NCI-H460 (cell line): ENCODE measurements at regions not wholly inside any gene's neighbourhood (a gene's known extent, or its start where the extent isn't known, plus 50 kb on each side); places are given as distances from the start of the nearest gene placed in this dataset.
A peak's percentile ranks its signal among the peaks of the same experiment; 100 is the strongest.
"Not testable (repeated sequence)": the region's sequence is repeated elsewhere in the genome, so short reads cannot be mapped to it uniquely, and the experiment has no call there.

Experiments used
- DNase-seq: peaks from one replicate; pipeline ENCODE4 v3.0.0-alpha.2; 2016; ENCODE audit warnings: low read depth; ENCODE audit errors: extremely low read depth

DNA sequence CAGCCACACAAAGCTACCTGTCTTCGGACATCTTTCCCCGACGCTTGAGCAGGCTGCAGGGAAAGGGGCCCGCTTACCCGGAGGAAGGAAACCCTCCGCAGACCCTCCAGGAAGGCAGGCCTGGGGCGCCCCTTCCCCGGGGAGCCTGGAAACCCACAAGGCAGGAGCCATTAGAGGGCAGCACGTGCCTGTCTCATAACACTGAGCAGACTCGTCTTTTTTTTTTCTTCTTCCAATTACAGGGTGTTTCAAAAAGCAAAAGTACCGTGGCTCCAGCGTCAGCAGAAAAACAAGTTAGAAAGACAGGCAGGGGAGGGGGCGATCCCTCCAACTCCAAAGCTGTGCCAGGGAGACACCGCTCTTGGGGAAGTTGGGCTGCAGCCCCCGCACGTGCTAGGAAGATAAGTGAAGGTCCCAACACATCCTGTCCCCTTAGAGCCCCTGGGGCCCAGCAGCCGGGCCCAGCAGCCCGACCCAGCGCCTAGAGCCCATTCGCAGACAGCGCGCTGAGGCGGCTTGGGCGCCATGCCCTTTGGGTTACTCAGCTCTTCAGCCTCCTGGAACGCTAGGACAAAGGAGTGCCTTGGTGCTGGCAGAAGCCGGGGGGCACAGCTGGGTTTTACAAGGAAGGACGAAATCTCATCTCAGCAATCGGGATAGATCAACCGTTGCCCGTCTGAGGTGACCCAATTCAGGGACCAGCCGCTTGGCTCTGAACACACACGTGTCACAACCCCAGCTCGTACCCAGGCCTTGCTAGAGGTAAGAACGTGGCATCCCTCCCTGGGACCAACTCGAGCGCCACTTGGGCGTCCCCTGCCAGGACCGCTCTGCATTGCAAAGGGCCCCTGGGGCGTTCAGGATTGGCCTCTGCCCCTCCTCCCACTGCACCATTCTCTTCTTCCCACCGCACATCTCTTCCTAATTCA is 136.3 kb downstream of the LY86 start:
- DNase-seq: peak; percentile 53

DNA sequence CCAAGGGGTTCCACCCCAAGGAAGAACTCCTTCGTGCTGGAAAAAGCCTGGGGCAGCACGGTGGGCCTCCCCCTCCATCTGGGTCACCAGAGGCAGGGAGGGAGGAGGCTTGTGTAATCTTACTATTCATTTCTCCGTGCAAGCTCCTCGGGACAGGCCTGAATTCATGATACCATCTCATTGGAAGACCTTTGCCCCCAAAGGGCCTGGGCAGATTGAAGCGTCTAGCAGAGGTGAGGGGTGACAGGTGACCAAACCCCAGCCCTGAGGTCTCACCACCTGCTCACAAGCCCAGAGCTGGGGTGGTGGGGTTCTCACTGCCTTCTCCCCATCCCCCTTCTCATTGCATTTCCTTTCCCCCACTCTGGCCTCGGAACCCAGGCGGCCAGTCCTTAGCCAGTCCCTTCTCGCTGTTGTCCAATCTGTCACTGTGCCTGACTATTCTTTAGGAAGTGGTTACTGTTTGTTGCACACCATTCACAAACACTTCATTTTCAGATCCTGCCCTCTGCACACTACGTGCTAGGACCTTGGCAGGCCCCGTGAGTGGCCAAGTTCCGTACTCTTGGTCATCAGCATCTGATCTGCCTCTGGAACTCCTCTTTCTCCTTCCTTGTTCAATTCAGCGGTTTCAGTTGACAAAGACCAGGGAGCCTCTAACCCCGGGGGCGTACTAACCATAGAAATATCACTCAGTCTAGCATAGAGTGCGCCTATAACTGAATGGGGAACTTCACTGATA is 137.1 kb downstream of the LY86 start:
- DNase-seq: no peak

DNA sequence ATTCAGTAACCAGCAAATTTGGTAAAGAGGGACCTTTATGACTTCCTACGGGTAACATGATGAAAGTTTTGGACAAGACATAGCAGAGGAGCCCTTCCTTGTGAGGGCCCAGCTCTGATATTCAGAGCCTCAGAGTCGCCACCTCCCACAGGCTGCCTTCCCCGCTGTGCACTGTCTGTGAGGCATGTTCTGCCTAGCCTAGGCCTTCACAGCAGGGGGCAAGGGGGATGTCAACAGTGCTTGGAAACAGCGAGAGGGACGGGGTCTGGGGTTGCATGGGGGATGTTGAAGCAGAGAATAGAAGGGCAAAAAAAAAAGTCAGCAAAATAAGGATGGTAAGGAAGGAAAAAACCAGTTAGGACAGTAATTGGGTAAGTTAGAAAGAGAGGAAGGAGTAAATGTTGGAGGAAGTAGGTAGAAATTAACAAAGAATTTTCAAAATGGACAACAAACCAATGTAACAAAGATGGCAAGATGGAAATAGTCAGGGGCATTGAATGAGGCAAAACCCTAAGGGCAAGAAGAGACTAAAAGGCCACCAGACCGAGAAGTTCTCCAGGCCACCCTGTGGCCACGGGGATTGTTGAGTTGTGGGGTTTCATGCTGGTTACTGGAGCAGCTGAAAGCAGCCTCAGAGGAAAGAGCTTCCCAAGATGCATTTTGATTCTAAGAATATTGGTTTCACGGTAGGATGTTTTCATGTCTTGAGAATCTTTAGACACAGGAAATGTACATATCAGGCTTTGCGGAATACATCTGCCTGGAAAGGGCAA is 139.8 kb downstream of the LY86 start:
- no peak for DNase-seq

DNA sequence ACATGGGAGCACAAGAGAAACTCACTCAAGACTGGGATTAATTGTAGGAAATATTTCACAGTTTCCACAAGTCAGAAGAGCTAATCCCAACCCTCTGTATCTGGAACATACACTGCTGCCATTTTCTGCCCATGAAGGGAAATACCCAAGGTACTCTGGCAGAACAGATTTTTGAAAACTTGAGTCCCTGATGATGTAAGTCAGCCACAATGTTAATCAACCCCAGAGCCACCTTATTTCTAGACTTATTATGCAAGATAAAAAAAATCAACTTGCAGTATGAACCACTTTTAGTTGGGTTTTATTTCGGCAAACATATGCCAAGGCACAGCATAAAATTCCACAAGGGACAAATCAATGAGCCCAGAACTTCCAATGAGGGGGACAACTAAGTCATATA is 141.5 kb downstream of the LY86 start:
- DNase-seq: no peak

DNA sequence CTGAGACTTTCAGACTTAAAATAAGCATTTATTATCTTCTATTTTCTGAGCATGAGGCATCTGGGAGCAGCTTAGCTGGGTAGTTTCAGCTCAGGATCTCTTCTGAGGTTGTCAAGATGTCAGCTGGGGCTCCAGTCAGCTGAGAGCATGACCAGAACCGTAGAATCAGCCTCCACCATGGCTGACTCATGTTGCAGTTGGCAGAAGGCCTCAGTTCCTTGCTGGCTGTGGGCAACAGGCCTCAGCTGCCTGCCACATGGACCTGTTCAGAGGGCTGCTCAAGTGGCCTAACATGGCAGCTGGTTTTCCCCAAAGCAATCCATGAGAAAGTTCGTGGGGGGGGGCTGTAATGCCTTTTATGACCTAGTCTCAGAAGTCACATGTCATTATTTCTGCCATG is 142.3 kb downstream of the LY86 start:
- DNase-seq: no peak

DNA sequence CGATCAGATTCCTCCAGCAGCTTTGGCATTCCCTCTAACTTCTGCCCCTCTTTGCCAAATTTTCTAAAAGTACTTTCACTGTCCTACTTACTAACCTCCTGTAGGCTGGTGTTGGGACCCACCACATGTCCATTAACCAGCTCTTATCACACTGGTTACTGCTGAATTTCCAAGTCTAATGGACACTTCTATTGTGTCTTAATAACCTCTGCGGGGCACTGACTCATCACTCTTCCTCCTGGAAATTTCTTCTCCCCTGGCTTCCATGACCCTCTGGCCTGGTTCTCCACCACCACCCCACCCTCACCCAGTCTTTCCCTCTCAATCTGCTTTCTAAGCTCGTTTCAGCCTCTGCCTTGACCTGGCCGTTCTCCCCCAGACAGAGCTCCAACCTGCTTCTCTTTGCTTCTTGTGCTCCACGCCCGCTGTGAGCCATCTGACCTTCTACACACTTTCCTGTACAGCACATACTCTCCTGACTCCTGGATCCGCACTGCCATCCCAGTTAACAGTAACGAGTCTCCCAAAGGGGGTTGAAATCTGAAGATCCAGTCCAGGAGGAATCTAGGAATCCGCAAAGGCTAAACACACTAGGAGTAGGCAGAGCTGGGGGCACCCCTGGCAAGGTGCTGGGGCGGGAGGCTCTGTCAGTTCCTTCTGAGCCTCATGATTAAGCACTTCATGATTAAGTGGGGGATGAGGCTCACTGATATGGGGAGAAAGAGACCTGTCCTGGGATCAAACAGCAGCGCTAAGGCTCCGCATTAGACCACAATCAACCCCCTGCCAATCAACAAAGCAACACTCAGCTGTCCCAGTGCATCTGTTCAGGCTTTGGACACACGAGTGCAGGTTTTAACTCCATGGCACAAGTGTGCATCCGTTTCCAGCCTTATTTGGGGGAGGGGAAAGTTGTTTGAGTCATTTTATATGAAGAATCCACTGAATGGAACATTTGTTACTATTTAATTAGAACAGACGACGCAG is 146.3 kb downstream of the LY86 start:
- DNase-seq: no peak

DNA sequence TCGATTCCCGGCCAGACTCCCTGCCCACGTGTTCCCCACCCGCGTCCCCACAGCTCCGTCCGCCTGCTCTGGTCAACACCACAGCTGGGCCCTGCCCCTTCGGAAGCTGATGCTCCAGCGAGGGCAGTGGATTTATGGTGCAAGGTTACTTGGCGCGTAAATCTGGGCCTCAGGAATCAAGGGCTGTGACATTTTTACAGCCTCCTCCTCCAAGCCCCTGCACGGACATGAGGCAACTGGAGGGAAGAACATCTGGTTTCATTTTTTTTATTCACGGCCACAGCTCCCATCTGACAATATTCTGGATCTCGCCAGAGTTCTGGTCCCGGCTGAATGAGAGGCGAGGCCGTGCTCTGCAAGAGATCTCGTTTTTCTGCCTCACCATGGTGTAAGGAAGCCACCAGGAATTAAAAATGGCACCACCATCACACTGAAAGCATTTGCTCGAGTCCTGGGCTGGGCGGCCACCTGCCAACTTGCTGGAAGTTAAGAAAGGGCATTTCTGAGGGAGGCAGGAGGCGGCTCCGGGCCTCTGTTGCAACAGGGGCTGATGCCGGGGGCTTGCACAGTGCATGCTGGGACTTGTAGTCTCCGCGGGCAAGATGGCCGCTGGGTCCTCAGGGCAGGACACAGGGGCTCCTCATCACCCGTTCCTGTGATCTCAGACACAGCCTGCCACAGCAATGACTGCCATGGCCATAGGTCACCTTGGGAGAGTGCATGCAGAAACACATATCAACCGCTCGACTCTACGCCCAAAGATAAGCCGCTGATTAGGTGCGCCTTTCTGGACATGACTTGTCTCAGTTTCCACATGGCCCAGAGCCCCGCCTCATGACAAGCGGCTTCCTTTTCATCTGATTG is 148.5 kb downstream of the LY86 start:
- DNase-seq: no peak

DNA sequence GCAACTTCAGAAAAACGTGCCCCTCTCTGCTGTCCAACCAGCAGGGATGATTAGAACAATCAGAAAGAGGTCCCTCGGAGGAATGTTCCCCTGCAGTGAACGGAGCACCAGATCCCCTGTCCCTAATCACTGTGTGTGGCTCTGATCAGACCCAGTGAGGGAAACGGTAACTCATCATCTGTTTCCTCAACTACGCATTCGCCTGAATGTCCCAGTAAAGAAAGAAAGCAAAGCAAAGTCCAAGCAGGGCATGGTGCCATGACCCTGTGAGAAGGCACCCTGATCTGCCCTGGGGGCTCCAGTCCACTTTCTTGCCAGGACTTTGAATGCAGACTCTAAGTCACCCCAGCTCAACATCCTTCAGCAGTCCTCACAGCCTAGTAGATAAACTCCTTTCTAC is 149.2 kb downstream of the LY86 start:
- no peak for DNase-seq

DNA sequence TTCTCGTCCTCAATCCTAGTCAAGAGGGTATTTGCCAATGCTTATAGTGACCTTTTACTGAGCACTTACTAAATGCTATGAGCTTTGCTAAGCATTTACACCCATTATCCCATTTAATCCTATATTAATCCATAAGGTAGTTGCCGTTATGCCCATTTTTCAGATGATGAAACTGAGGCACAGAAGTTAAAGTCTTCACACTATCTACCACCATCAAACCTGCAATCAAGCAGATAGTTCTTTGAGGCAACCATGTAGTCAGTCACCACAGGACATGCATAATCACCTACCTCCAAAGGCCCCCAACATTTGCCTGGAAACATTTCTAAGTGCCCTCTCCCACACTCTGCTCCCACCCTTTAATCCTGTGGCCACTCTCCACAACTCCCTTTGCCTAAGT is 149.6 kb downstream of the LY86 start:
- no peak for DNase-seq

DNA sequence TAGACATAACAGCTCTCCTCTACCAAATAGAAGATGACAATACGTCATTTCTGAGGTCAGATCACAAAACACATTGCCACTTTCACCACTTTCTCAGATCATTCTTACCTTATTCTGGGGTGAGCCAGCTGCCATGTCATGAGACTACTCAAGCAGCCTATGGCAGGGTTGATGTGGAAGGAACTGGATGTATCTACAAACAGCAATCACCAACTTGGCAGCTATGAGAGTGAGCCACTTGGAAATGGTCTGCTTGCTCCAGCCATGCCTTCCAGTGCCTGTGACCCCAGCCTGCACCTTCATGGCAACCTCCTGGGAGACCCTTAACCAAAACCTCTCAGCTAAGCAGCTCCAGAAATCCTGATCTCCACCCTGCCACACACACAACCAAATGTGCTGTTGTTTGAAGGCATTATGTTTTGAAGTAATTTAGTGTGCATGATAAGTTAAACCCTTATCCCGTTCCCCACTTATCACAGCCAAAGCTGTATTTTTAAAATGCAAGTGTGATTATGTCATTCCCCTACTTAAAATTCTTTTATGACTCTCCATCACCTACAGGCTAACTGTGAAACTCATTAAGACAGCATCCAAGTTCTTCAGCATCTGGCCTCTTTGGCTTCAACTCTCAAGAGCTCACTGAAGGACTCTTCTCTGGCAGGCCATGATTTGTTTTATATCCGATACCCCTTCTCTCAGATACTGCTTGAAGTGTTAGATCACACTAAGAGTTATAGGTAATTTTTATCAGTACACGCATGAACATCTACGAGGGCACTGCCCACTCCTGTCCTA is 150.6 kb downstream of the LY86 start:
- no peak for DNase-seq

DNA sequence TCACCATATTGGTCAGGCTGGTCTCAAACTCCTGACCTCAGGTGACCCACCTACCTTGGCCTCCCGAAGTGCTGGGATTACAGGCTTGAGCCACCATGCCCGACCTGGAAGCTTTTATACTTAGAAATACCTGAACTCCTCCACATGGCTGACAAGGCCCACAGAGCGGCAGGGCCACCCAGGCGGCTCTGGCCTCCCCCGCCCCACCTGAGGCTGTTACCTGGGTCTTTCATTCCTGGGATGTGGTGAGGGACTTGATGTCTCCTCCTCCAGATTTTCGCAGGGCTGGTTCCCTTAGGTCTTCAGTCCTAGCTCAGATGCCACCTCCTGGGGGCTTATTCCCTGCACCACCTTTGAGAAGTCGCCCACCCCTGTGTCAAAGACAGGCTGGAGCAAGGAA is 152.1 kb downstream of the LY86 start:
- DNase-seq: no peak

DNA sequence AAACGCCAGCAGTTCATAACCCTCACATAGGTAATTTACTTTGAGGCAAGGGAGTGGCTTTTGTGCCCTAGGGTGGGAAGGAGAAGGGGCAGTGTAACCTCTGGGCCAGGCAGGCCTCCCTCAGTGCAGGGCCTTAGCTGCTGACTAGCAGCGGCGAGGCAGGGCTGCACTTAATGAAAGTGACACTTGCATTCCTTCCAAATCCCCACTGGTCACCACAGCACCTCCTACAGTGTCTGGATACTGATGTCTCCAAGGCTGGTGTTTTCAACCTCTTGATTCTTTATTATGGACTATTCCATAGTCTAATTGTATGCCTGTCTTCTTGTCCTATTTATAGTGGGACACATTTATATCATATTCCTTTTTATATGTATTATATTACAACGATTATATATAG is 152.7 kb downstream of the LY86 start:
- no peak for DNase-seq

DNA sequence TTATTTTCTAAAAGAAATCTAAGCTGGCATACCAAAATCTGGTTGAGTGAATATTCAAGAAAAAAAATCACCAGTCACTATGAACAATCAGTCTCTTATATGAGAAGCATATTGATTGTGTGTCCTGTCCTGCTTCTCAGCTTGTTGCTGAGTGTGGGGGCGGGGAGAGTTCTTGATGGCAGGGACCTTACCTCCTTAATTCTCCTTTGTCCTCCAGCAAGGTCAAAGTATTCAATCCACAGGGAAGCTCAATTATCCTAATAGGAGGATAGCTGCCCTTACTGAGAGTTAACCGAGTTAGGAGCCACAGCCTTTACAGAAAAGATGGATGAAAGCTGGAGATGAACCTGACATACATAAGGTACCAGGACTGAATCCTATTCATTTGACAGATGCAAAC is 154.0 kb downstream of the LY86 start:
- DNase-seq: no peak

DNA sequence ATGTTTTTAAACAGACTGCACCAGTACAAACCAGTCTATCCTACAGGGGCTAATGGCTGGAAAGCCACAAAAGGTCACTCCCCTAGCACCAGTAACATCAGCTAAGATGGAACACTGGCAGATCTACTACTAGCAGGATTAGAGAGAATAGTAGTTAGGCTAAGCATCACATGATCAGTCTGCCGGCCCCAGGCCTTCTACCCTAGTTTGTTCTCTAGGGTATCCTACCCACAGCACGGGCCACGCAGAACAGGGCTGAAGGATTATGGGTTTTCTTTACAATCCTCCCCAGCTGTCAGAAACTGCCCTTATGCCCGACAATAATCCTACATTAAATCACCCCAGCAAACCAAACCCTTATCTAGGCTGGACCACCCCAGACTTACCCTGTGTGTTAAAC is 156.0 kb downstream of the LY86 start:
- DNase-seq: no peak

DNA sequence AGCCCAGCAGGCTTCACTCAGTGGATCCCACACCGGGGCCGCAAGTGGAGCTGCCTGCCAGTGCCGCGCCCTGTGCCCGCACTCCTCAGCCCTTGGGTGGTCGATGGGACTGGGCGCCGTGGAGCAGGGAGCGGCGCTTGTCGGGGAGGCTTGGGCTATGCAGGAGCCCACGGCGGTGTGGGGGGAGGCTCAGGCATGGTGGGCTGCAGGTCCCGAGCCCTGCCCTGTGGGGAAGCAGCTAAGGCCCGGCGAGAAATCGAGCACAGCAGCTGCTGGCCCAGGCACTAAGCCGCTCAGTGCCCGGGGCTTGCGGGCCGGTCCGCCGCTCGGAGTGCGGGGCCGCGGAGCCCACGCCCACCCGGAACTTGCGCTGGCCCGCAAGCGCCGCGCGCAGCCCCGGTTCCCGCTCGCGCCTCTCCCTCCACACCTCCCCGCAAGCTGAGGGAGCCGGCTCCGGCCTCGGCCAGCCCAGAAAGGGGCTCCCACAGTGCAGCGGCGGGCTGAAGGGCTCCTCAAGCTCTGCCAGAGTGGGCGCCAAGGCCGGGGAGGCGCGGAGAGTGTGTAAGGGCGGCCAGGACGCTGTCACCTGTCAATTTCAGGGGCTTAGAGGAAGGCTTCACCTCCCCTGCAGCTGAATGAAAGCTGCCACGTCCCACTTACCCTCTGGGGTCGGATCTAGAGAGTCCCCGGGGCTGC is 157.3 kb downstream of the LY86 start:
- DNase-seq: not testable (repeated sequence)

DNA sequence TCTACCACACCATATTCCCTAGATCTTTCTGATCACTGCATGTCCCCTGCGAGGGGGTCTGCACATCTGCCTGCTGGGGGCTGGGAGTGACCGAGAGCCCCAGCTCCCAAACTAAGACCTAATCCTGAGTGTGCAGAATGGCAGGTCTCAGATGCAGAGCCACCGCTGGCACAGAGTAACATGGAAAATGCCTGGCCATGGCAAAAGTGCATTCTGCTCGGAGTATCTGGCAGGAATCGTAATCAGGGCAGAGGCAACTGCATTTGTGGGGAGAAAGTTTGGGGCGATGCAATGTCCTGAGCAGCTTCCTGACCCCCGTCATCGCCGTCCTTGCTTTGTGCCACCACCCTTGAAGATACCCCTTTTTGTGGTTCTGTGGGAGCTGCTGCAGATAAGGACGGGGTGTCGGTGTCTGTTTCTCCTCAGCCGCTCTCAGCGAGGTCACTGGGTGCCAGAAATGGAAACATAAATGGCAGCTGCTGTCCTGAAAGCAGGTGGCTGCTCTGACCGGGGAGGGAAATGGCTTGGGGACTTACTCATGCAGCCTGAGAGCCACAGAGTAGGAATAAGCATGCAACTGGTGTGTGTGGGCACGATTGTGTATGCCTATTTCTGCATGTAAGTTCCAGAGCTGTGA is 157.9 kb downstream of the LY86 start:
- no peak for DNase-seq

DNA sequence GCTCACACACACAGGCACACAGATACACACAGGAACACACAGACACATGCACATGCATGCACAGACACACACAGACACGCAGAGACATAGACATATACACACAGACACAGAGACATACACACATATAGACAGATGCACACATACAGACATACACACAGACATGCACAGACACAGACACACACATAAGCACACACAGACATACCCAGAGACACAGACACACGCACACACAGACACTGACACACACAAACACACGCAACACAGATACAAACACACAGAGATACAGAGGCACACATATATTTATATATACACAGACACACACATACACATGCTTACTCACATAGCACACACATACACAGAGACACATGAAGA is 158.4 kb downstream of the LY86 start:
- DNase-seq: no peak
